Umbilical cord (tissue), 1 donor: ENCODE measurements at regions not wholly inside any gene's neighbourhood (a gene's known extent, or its start where the extent isn't known, plus 50 kb on each side); places are given as distances from the start of the nearest gene placed in this dataset.
"Not testable (repeated sequence)": the region's sequence is repeated elsewhere in the genome, so short reads cannot be mapped to it uniquely, and the experiment has no call there.

ENCODE experiments used
- DNase-seq: peaks from one replicate; pipeline ENCODE4 v3.0.0-alpha.2; 2015; ENCODE audit warnings: low spot score

DNA sequence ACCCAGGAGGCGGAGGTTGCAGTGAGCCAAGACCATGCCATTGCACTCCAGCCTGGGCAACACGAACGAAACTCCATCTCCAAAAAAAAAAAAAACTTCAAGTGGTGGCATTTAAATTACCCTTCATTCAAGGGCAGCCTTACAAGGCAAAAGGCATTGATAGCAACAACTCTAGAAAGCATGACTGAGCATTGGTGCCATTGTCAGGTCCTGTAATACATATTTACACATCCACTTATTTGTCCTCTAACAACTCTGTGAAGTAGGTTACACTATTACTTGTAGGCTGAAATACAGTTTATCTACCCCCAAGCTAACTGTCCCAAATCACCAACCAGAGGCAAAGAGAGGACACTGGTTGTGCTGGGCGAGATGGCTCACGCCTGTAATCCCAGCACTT is 52.7 kb upstream of the LARP1 start:
- no peak for DNase-seq

GRCh38 chr5:154701725-154702124 is 53.5 kb upstream of the LARP1 start:
- DNase-seq: not testable (repeated sequence)

DNA sequence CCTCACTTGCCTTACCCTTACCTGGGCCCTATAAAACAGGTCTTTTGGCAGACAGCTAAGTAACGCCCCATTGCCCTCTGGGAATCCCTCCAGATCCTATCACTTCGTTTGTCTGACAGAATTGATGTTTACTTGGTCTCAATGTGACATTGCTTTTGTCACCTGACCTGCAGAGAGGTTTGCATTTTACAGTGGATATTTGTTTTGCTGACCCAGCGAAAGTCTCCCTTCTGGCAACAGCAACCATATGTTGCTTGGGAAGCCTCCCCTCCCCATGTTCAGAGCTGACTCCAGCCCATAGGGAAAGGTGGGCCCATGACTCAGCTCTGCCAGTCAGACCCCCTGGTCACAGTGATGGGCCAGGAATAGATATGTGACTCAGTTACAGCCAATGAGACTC is 54.0 kb upstream of the LARP1 start:
- no peak for DNase-seq

GRCh38 chr5:154700289-154700928 is 54.8 kb upstream of the LARP1 start:
- DNase-seq: not testable (repeated sequence)

DNA sequence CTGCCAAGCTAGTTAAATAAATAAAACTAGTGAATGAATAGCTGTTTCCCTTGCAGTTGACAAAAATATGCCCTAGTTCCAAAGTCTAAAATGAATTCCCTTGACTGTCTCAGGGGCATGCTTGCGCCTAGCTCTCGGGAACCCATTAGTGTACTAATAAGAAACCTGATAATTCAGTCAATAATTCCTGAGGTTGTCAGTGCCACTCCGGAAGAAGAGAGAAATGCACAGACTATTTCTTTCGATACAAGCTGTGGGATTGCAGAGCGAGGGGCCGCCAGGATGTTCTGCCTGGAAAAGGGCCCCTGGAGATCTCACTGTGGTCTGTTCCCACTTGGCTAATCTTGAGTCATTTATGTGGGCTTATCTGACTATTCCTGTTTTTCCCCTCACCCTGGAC is 56.4 kb upstream of the LARP1 start:
- peak; percentile 39 for DNase-seq

DNA sequence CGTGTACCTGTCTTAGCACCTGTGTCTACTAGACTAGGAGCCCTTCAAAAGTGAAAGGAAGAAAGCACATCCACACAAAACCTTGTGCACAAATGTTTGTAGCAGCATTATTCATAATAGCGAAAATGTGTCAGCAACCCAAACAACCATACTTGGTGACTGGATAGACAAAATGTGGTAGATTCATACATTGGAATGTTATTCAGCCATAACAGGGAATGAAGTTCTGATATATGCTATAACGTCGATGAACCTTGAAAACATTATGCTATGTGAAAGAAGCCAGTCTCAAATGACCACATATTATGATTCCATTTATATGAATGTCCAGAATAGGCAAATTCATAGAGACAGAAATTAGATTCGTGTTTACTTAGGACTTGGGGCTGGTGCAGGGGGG is 57.8 kb upstream of the LARP1 start:
- DNase-seq: no peak

DNA sequence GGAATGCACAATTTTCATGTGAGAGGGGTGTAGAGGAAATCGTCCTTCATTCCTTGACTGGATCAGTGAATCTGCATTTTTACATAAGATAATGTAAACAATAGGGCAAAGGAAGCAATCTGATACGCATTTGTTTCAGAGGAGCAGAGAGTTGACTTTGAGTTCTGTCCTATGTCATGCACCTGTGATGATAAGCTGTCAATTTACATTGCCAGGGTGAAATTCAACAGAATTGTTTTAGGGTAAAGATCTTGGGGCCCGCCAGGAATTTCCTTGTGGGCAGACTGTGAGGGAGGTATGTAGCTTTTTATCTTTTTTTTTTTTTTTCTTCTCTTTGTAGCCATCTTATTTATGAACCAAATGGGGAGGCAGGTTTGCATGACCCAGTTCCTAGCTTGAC is 58.3 kb upstream of the LARP1 start:
- no peak for DNase-seq

- no peak for DNase-seq
Observed at GRCh38 chr5:154694159-154694558, 61.0 kb upstream of the LARP1 start.

- no peak for DNase-seq
Observed at GRCh38 chr5:154690488-154690887, 64.7 kb upstream of the LARP1 start.

DNA sequence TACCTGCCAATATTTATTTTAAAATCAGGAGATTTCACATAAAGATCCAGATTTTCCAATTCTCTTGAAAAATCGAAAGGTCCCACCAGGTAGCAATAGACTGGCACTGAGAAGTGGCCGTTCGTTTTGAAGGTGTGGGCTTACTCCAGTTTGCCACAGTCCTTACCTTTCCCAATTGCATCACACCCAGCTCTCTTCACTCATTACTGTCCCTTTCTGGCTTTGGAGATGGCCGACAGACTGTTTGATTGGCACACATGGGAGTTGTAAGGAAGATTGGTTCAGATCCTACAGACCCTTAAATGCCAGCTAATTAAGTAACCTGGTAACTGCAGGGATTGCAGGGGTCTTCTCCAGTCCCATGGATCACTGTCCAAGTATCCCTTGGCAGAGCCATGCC is 68.7 kb upstream of the LARP1 start:
- DNase-seq: no peak

DNA sequence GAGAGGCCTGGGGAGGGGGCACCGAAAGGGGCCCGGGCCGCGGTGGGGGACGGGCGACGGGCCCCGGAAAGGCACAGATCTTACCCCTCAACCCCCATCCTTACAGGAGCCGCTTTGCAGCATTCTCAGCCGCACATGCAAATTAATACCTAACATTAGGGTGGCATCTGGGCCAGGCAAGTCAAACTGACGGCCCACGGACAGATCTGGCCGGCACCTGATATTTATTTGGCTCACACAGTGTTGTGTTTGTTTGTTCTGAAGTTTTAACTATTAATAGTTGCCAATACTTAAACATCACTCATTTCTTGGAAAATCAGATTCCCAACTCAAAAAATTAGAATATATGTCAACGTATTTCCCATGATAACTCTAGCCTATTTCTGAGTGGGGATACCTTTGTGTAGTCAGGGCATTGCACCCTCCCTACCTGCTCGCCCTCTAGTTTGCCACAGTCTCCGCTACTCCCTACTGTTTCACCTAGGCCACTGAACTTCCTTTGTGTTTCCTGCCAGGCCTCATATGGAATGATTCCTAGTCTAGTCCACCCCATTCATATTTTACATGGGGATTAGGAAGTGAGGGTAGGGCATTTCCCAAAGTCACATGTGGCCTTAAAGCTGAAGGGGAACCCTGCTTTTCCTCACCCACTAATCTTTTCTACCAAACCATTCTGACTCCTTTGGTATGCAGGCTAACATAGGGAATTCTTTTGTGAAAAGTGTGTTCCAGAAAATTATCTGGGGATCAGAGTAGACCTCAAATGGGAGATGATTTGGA is 71.9 kb upstream of the LARP1 start:
- DNase-seq: no peak

DNA sequence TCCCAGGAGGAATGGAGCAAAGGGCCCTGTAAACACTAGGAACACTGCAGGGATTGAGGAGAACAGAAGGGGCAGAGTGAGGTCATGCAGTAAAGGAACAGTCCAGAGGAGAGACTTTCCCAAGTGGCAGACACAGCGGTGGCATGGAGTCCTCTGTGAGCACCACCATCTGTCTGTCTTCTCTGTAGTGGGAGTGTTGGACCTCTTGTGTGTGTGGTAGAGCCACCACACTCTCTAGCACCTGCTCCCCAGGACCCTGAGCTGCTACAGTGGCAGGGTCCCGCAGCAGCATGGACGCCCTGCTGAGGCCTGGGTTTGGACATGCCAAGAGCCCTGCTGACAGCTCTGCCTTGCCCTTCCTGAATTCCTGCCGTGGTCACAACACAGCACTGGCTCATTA is 75.7 kb upstream of the LARP1 start:
- DNase-seq: no peak

DNA sequence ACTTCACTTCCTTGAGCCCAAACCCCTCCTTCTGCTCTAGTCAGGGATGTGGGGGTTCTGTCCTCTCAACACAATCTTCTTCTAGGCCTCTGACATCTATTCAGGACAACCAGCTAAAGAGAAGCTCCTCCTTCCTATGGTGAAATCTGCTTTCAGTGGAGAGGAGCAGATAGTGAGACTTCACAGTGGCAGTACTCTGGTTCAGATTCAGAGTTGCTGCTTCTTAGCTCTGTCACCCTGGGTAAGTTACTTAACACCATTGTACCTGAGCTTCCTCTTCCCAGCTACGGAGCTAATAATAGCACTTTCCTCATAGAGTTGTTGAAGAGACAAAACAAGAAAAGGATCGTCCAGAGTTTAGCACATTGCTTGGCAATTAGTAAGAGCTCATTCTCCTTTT is 77.3 kb upstream of the LARP1 start:
- DNase-seq: peak; percentile 63

DNA sequence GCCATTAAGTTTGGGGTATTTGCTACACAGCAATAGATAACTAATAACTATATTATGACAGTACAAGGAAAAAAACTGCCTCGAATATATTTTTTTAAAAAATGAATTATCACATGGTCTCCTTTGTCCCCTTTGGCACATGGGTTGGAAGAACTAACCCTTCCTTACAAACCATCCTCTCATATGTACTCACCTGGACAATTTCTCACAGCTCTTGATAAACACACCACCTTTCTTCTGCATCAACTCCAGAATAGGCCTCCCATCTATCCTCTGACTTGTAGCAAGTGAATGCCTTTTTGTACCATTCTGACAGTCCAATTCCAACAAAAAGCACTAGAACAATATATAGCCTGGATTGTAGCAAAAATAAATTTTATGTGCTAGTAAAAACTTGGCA is 78.7 kb upstream of the LARP1 start:
- no peak for DNase-seq

DNA sequence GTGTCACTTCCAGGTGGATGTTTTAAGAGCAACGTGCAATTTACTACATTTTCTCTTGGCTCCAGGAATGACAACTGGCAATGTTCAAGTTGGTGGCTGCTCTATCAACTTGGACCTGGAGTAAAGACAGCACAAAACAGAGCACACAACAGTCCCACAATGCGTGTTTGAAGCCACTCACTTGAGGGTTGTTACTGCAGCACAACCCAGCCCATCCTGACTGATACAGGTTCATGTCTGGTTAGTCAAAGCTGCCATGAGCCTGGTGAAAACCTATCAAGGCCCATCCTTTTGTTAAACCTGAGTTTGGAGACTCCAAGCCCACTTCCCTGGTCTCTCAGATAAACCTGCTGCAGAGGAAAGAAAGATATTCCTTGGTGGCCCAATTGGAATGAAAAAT is 81.1 kb upstream of the LARP1 start:
- DNase-seq: no peak

DNA sequence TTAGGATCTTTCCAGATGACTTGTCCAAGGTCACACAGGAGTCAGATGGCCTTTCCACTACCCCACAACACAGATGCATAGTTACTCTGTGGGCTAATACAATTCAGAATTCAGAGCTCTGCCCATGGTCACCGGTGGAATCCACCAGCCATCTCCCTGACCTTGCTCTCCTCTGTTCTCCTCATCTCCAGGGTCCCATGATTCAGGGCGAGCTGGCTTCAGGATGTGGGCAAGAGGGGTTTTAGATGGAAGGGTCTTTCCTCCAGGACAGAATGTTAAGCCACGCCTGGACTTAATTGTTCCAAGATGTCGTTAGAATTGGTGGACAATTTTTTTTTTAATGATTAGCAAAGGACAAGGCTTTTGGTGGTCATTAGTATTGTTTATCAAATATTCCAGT is 81.7 kb upstream of the LARP1 start:
- no peak for DNase-seq

DNA sequence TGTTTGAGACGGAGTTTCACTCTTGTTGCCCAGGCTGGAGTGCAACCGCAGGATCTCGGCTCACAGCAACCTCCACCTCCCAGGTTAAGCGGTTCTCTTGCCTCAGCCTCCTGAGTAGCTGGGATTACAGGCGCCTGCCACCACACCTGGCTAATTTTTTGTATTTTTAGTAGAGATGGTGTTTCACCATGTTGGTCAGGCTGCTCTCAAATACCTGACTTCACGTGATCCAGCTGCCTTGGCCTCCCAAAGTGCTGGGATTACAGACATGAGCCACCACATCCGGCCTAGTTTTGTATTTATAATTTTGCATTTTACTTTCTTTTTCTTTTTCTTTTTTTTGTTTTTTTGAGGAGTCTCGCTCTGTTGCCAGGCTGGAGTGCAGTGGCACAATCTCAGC is 85.3 kb upstream of the LARP1 start:
- not testable (repeated sequence) for DNase-seq

- no peak for DNase-seq
Observed at GRCh38 chr5:154669402-154669801, 85.8 kb upstream of the LARP1 start.

DNA sequence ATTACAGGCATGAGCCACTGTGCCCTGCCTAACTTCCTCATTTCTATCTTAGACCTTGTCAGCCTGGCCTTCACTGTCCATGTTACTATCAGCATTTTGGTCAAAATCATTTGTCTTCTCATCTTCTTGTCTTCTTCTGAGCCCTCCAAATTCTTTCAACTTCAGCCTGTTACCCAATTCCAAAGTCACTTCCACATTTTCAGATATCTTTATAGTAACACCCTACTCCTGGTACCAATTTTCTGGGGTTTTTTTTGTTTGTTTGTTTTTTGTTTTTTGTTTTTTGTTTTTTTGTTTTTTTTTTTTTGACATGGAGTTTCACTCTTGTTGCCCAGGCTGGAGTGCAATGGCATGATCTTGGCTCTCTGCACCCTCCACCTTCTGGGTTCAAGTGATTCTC is 90.3 kb upstream of the LARP1 start:
- DNase-seq: no peak

DNA sequence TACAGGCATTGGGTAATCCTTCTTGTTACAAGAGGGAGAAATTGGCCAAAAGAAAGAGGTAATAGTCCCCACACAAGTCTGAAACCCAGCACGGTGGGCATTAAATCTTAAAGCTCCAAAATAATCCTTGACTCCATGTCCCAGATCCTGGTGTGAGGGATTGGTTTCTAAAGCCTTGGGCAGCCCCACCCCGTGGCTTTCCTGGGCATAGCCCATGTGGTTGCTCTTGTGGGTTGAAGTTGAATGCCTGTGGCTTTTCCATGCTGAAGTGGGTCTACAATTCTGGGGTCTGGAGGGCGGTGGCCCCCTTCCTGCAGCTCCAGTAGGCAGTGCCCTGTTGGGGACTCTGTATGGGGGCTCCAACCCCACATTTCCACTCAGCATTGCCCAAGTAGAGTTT is 91.8 kb upstream of the LARP1 start:
- no peak for DNase-seq

DNA sequence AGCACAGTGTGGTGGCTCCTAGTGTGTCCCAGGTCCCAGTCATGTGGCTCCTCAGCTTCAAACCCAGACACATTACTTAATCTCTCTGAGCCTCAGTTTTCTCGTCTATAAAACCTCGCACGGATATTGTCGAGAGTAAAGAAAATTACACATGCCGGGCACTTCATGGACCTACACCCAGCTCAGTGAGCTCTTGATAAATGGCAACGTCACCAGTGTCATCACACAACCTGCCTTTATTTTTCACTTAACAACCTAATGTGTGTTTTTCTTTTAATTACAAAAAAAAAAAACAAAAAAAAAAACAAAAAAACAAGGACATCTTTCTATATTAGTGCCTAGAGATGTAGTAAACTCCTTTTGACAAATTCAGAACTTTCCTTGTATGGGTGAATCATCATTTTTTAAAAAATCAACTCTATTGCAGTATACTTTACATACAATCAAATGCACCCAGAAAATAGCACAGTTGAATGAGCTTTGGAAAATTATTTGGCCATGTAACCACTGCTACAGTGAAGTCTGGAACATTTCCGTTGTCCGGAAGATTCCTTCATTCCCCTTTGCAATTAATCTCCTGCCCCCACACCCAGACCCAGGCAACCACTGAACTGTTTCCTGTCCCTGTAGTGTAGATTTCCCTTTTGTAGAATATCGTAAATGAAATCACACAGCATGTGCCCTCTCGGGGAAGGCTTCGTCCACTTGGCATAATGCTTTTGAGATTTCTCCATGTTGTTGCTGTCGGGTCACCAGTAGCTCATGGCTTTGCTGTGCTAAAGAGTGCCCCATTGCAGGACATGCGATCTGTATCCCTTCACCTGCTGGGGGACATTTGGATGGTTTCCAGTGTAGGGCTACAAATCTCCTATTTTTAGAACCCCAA is 100.4 kb upstream of the LARP1 start:
- peak; percentile 38 for DNase-seq

DNA sequence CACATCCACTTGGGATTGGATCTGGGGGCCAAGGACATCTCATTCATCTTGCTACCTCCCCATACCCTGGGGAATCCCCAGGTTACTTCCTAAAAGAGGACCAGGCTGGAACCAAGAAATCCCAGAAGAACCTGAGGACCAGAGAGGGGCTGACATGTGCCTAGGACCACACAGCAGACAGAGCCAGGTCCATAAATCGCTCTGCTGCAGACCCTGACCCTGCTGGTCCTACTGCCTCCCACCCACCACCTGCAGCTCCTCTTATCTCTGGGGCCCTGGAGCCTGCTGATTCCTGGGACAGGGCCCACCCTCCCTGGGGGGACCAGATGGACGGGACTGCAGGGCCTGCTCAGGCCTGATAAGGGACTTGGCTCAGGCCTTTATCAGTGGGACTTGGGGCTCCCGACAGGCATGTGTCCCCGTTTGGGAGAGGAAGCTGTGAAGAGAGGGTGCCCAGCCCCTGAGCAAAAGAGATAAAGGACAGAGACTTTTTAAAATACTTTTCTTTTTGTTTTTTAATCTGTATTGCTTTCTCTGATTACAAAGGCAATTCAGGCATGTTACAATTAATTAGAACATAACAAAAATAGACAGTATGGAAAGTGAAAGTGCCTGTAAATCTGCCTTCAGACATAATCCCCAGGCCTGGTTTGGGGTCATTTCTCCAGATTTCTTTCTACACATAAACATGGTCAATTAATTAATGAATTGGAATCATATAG is 101.3 kb upstream of the LARP1 start:
- no peak for DNase-seq
